ENCODE measurements at regions not wholly inside any gene's neighbourhood (a gene's known extent, or its start where the extent isn't known, plus 50 kb on each side); places are given as distances from the start of the nearest gene placed in this dataset.
"Not testable (repeated sequence)": the region's sequence is repeated elsewhere in the genome, so short reads cannot be mapped to it uniquely, and the experiment has no call there.

DNA sequence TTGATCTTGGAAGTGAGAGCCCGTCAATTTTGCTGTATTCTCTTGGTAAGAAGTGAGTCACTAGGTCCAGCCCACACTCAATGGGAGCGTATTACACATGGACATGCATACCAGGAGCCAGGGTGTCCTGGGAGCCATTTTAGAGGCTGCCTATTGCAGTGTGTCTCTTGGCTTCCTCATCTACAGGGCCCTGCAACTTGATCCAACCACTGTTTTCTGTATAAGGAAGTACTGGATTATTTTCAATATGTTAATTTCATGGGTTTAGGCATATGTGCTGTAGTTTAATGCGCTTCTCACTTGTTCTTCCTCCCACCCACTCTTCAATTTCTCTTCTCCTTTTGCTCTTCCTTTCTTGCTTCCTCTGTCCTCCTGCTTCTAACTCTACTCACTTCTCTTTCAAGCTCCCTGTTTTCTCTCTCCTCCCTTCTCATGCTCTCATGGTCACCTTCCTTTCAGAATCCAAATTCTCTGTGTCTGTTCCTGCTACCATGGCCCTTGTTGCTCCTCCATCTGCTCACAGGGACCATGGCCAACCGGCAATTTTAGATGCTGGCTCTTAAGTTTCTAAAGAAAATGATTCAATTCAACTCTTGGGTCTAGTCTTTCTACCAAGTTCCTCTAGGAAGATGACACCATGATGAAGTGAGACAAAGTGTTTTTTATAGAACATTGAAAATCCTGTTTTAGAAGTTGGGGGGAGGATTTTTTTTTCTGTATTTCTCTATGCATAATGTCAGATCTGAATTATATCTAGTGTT, 152.0 kb upstream of the ZEB2 start:
- no peak for DNase-seq

- DNase-seq = no peak
Observed at GRCh38 chr2:144670738-144671137, 150.8 kb upstream of the ZEB2 start.

DNA sequence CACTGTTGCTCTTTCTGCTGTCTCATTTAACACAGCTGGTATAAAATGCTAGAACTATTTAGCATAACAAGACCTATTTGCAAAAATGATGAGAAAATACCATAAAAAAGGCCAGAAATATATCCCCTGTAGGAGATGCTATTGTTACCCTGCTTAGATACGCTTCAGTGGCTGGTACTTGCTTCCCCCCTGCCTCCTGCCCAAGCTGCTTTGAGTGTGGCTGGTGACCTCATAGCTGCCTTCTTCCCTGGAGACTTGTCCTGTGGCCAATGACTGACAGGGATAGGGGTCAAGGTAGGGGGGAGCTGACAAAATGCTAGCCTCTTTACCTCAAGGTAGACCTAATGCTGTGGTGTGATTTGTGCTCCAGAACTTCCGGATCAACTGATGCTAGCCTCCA, 150.2 kb upstream of the ZEB2 start:
- DNase-seq = no peak

- no peak for DNase-seq
Observed at GRCh38 chr2:144669196-144669987, 149.5 kb upstream of the ZEB2 start.

- DNase-seq = no peak
Observed at GRCh38 chr2:144668493-144669110, 148.7 kb upstream of the ZEB2 start.

DNA sequence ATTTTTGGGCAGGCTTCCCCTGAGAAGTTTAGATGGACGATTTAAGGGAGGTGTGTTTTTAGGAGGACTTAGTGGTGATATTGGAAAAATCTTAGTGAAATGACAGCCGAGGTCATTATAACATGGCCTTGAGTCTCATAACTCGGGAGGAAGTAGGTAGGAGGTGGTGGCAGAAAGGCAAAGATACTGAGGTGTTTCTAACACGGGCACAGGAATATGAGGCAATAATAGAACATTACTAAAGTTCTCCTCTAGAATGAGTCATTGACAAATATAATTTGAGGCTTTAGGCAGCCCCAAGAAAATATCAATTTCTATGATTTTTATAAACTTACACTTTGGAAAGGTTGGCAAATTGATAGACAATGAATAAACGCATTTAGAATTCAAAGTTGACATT, 146.1 kb upstream of the ZEB2 start:
- DNase-seq = no peak

DNA sequence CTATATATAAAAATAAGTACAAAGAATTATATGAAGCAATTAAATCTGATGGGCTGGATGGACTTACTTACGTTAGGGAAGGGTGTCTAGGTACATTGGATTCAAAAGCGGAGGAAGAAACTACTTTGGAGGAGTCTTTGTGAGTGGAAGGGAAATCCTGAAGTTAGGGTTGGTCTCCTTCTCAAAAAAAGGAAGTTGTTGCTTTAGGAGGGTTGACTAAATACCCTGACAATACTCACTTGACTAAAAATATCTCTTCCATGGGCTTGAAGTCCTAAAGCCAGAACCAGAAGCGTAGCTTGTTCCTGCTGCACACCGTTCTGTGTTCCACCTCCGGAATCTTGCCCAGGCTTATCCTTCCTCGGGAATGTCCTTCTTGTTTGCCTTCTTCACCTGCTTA, 143.3 kb upstream of the ZEB2 start:
- no peak for DNase-seq

- no peak for DNase-seq
Observed at GRCh38 chr2:144660518-144661316, 140.8 kb upstream of the ZEB2 start.

- no peak for DNase-seq
Observed at GRCh38 chr2:144659731-144660275, 139.9 kb upstream of the ZEB2 start.

DNA sequence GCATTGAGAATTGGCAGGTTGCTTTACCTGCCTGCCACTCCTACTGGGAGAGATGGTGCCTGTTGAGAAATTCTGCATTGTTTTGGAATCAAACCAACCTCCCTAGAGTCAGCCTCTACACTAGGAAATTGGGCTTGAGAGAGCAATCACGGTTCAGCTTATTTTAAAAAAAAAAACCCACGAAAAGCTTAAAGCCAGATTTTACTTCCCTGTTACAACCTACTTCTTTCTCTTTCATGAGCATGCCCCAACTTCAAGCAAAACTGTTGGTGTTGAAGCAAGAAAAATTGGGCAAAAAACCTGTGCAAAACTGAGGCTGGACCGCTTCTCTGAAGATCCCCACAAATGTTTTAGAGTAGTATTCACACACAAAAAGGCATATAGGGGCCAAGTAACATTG, 134.6 kb upstream of the ZEB2 start:
- no peak for DNase-seq

DNA sequence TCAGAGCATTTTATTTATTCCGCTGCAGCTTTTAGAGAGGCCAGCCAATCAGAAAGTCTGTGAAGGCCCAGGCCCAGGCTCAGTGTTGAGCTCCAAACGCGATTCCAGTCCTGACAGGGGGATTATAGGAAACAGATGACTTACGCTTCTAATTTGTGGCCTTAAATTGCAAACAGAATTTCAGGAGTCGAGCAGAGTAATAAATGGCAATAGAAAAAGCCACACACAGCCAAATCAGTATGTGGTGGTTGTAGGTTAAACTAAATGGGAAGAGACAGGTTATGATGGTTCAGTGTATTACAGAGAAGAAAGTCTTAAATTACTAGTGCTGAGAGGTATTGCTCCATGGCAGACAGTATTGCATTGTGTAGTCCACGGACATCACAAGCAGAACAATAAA, 131.0 kb upstream of the ZEB2 start:
- no peak for DNase-seq

- DNase-seq = no peak
Observed at GRCh38 chr2:144648837-144649465, 129.0 kb upstream of the ZEB2 start.

GRCh38 chr2:144645083-144645778, 125.3 kb upstream of the ZEB2 start:
- no peak for DNase-seq

- no peak for DNase-seq
Observed at GRCh38 chr2:144644549-144644948, 124.6 kb upstream of the ZEB2 start.

DNA sequence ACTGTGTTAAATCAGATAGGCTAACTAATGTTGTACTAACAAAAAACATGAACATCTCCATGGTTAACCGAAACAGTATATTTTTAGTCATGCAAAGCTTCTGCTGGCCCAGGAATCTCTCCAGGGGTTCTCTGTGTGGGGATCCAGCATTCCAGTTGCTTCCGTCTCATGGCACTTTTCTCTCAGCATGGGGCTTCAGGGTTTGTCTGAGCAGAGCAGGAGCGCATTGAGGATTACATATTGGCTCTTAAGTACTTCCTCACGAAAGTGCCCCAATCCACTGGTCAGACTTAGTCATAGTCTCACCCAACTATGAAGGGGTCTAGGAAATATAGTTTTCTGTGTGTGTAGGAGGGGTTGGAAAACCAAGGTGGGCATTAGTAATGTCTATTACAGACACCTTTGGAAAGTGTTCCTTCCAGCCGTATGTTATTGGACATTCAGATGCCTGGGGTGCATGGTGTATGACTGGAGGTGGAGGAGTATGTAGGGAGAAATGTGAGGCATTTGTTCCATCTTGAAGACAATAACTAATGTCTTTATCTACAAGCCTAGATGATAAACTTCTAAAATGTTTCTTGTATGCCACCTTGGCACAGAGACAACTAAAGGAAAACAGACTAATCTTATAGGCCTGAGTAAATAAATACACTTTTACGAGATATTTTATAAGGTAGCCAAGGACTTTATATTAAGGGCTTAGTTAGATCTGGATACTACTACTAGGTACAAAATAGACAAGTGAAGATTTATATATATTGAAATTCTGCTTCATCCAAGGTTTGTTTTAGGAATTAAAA, 123.8 kb upstream of the ZEB2 start:
- DNase-seq = no peak

DNA sequence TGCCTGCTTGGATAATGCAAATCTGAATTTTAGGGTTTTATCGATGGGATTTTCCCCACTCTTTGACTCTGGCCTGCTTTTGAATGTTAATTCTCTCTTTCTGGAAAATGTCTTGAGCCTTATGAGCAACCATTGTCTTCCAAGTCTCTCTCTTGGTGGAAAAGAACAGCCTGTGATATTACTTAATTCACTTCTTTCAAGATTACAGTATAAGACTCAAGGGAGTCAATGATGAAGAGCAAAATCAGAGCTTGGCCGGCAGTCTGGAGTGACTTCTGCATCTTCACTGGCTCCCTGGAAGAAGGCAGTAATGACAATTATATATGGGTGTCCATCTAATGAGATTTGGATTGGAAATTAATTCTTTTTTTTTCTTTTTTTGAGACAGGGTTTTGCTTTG, 122.9 kb upstream of the ZEB2 start:
- DNase-seq = no peak

- no peak for DNase-seq
Observed at GRCh38 chr2:144642131-144642530, 122.2 kb upstream of the ZEB2 start.

DNA sequence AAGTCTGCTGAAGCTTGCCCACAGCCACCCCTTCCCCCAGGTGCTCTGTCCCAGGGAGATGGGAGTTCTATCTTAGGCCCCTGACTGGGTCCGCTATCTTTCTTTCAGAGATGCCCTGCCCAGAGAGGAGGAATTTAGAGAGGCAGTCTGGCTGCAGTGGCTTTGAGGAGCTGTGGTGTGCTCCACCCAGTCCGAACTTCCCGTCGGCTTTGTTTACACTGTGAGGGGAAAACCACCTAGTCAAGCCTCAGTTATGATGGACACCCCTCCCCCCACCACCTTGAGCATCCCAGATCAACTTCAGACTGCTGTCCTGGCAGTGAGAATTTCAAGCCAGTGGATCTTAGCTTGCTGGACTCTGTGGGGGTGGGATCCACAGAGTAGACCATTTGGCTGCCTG, 118.3 kb upstream of the ZEB2 start:
- not testable (repeated sequence) for DNase-seq

GRCh38 chr2:144636860-144637259, 116.9 kb upstream of the ZEB2 start:
- DNase-seq = not testable (repeated sequence)

- DNase-seq = no peak
Observed at GRCh38 chr2:144632809-144633208, 112.9 kb upstream of the ZEB2 start.

DNA sequence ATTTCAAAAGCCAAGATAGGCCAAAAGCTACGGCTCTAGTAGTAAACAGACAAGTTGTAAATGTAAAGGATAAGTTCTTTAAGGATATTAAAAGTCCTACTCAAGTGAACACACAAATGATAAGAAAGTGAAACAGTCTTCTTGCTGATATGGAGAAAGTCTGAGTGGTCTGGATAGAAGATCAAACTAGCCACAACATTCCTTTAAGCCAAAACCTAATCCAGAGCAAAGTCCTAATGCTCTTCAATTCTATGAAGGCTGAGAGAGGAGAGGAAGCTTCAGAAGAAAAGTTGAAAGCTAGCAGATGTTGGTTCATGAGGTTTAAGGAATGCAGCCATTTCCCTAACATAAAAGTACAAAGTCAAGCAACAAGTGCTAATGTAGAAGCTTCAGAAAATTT, 111.7 kb upstream of the ZEB2 start:
- no peak for DNase-seq

Data from NCI-H187 treated with DMSO at 0.1 percent for 48 hours (cell line).